PC-9 (cell line): ENCODE measurements at regions not wholly inside any gene's neighbourhood (a gene's known extent, or its start where the extent isn't known, plus 50 kb on each side); places are given as distances from the start of the nearest gene placed in this dataset.

ENCODE experiments used
- BruUV-seq: library from RNA; stranded (reverse); fragments of 400-500 nt; replicated peaks from 2 replicates; lab custom pipeline; 2021; lab: Mats Ljungman, UMichigan
- CTCF ChIA-PET: fragments of 300-600 bp; sonication (Branson Sonifier 250); formaldehyde crosslinking; loops from one replicate; lab custom pipeline; 2022; ENCODE audit warnings: antibody characterized with exemption; lab: Charles Lee
- POLR2A ChIA-PET: fragments of 300-600 bp; sonication (Branson Sonifier 250); formaldehyde crosslinking; loops from one replicate; lab custom pipeline; 2022; ENCODE audit warnings: antibody characterized with exemption; ENCODE audit not compliant: unreplicated experiment; lab: Charles Lee
- DNase-seq, 2 experiments: peaks; one replicate each; pipeline versions ENCODE4 v3.0.0 to v3.0.0-alpha.2; 2015 to 2022; ENCODE audit warnings: mixed read lengths in 1 of 2
- H2AFZ ChIP-seq: fragments of 200-600 bp; sonication (generic); 2 replicates; pipeline ENCODE4 v1.8.1; 2017; ENCODE audit warnings: antibody characterized with exemption
- H3F3A ChIP-seq: fragments of 200-600 bp; sonication (generic); 2 replicates; pipeline ENCODE4 v1.8.1; 2017; ENCODE audit warnings: antibody characterized with exemption, mild to moderate bottlenecking, low read depth; ENCODE audit not compliant: insufficient read depth
- H3K27ac ChIP-seq: fragments of 200-600 bp; sonication (generic); 2 replicates; pipeline ENCODE4 v1.6.1; 2016; ENCODE audit warnings: mixed run types
- H3K27me3 ChIP-seq: fragments of 200-600 bp; sonication (generic); 2 replicates; pipeline ENCODE4 v1.6.1; 2016; ENCODE audit warnings: low read depth, mixed run types; ENCODE audit not compliant: insufficient read depth
- H3K36me3 ChIP-seq: fragments of 200-600 bp; sonication (generic); 2 replicates; pipeline ENCODE4 v1.6.1; 2016; ENCODE audit warnings: low read depth, mixed run types
- H3K4me1 ChIP-seq: fragments of 200-600 bp; sonication (generic); replicated peaks from 2 replicates; pipeline ENCODE4 v1.6.1; 2016; ENCODE audit warnings: mixed run types; ENCODE audit not compliant: insufficient read depth
- H3K4me2 ChIP-seq: fragments of 200-600 bp; sonication (generic); 2 replicates; pipeline ENCODE4 v1.6.1; 2017; ENCODE audit warnings: mixed run types
- H3K4me3 ChIP-seq: fragments of 200-600 bp; sonication (generic); 2 replicates; pipeline ENCODE4 v1.6.1; 2016; ENCODE audit warnings: mixed run types
- H3K79me2 ChIP-seq: fragments of 200-600 bp; sonication (generic); 2 replicates; pipeline ENCODE4 v1.6.1; 2017; ENCODE audit warnings: low read depth, mixed run types
- H3K9me2 ChIP-seq: fragments of 200-600 bp; sonication (generic); 2 replicates; pipeline ENCODE4 v1.8.1; 2017; ENCODE audit warnings: mild to moderate bottlenecking; ENCODE audit not compliant: insufficient read depth
- H3K9me3 ChIP-seq: fragments of 200-600 bp; sonication (generic); 2 replicates; pipeline ENCODE4 v1.8.1; 2016; ENCODE audit warnings: low read depth; ENCODE audit not compliant: insufficient read depth
- H4K20me1 ChIP-seq: fragments of 200-600 bp; sonication (generic); 2 replicates; pipeline ENCODE4 v1.8.1; 2017; ENCODE audit not compliant: insufficient read depth
- EZH2 ChIP-seq: fragments of 200-600 bp; sonication (generic); IDR thresholded peaks from 2 replicates; pipeline ENCODE4 v1.8.0; 2017; ENCODE audit warnings: antibody characterized with exemption, low read depth
- intact Hi-C: fragments of 100-400 bp; cut with micrococcal nuclease; formaldehyde crosslinking; loops from one replicate; pipeline ENCODE4 v1.10.0; 2022; ENCODE audit not compliant: unreplicated experiment
- TF ChIP-seq, protein P1 (sequence below): fragments of 200-600 bp; sonication (generic); conservative IDR thresholded peaks from 2 replicates; pipeline ENCODE4 v1.6.1; 2017; ENCODE audit warnings: mixed run types, antibody characterized with exemption, mild to moderate bottlenecking, moderate library complexity

DNA sequence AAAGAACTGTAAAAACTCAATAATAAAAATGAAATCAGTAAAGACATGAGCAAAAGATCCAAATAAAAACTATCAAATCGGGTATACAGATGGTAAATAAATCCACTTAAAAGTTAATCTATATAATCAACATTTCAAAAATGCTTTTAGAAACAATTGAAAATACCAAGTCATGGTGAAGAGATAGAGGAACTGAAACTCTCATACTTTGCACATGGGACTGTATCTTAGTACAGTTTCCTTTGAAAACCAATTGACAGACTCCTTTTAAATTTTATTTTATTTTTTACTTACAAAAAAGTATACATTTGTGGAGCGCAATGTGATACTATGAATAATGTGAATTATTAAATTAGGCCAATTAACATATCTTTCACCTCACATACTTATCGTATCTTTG is 98.6 kb upstream of the FAR2 start:
- intact Hi-C loops, result no loop called here
- Histone ChIP-seq H3K4me2 (no peak overlapping the region), H4K20me1 (no peaks in the 10 kb centered on the region), H3K27me3 (no peaks in the 10 kb centered on the region), H3K79me2 (no peaks in the 10 kb centered on the region), H2AFZ (no peak overlapping the region), H3K9me2 (no peaks in the 10 kb centered on the region), H3K36me3 (no peaks in the 10 kb centered on the region), H3K9me3 (no peaks in the 10 kb centered on the region), H3K4me1 (no peaks in the 10 kb centered on the region), H3K4me3 (no peak overlapping the region), H3K27ac (no peak overlapping the region), H3F3A (no peaks in the 10 kb centered on the region)
- CTCF ChIA-PET, result no interaction called here
- no peak for TF ChIP-seq EZH2
- TF ChIP-seq, protein P1, sequence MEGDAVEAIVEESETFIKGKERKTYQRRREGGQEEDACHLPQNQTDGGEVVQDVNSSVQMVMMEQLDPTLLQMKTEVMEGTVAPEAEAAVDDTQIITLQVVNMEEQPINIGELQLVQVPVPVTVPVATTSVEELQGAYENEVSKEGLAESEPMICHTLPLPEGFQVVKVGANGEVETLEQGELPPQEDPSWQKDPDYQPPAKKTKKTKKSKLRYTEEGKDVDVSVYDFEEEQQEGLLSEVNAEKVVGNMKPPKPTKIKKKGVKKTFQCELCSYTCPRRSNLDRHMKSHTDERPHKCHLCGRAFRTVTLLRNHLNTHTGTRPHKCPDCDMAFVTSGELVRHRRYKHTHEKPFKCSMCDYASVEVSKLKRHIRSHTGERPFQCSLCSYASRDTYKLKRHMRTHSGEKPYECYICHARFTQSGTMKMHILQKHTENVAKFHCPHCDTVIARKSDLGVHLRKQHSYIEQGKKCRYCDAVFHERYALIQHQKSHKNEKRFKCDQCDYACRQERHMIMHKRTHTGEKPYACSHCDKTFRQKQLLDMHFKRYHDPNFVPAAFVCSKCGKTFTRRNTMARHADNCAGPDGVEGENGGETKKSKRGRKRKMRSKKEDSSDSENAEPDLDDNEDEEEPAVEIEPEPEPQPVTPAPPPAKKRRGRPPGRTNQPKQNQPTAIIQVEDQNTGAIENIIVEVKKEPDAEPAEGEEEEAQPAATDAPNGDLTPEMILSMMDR, result no peak
- no TSS peak for BruUV-seq
- no peak for DNase-seq
- POLR2A ChIA-PET, result interaction anchor here (0.7 kb wide), 1 partner anchor 586 kb away, joined by 10 read pairs; no protein-coding TSS in a partner anchor

DNA sequence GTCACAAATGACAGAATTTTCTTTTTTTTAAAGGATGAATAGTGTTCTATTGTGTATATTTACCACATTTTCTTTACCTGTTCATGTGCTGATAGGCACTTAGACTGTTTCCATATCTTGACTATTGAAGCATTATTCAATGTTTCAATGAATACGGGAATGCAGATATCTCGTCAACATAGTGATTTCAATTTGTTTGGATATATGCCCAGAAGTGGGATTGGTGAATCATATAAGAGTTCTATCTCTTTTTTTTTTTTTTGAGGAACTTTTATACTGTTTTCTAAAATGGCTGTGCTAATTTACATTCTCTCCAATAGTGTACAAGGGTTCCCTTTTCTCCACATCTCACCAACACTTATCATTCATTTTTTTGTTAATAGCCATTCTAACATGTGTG is 97.9 kb upstream of the FAR2 start:
- no peak overlapping the region for H2AFZ ChIP-seq
- intact Hi-C loops, result no loop called here
- no peak overlapping the region for H3K4me3 ChIP-seq
- TF ChIP-seq EZH2, result no peak
- TF ChIP-seq, protein P1, result no peak
- no peak overlapping the region for H3K4me2 ChIP-seq
- no peaks in the 10 kb centered on the region for H3K27me3 ChIP-seq
- no peaks in the 10 kb centered on the region for H3K36me3 ChIP-seq
- no TSS peak for BruUV-seq
- POLR2A ChIA-PET, result interaction anchor here (0.7 kb wide), 1 partner anchor 587 kb away, joined by 10 read pairs; no protein-coding TSS in a partner anchor
- no peaks in the 10 kb centered on the region for H3K4me1 ChIP-seq
- DNase-seq, result no peak
- no peaks in the 10 kb centered on the region for H3K9me2 ChIP-seq
- H4K20me1 ChIP-seq, result no peaks in the 10 kb centered on the region
- H3F3A ChIP-seq, result no peaks in the 10 kb centered on the region
- H3K27ac ChIP-seq, result no peak overlapping the region
- CTCF ChIA-PET, result no interaction called here
- H3K9me3 ChIP-seq, result no peaks in the 10 kb centered on the region
- no peaks in the 10 kb centered on the region for H3K79me2 ChIP-seq

DNA sequence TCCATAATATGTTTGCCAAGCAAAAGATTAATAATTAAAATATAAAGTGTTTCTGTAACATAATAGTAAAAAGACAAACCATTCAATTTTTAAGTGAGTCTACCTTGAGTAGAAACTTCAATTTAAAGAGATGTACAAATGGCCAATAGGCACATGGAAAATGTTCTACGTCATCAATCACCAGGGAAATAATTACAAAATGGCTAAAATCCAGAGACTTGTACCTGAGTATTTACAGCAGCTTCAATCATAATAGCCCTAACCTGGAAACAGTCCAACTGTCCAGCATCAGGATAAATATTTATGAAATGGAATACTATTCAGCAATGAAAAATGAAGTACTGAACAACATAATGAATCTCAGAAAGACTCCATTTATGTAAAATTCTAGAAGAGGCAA is 95.5 kb upstream of the FAR2 start:
- no peak for TF ChIP-seq EZH2
- TF ChIP-seq, protein P1, result no peak
- CTCF ChIA-PET, result interaction anchor here (0.6 kb wide), 1 partner anchor 516 kb away, joined by 5 read pairs; no protein-coding TSS in a partner anchor

More for the DNA sequence above, 95.5 kb upstream of the FAR2 start:
- H3K4me1 ChIP-seq, result no peaks in the 10 kb centered on the region
- no peak overlapping the region for H3K27ac ChIP-seq
- DNase-seq, result no peak
- H2AFZ ChIP-seq, result no peak overlapping the region
- intact Hi-C loops, result no loop called here
- H3K9me3 ChIP-seq, result no peaks in the 10 kb centered on the region
- POLR2A ChIA-PET, result no interaction called here
- no TSS peak for BruUV-seq
- H3K79me2 ChIP-seq, result no peaks in the 10 kb centered on the region
- H3K27me3 ChIP-seq, result no peaks in the 10 kb centered on the region
- no peaks in the 10 kb centered on the region for H3K9me2 ChIP-seq
- H3K4me3 ChIP-seq, result no peak overlapping the region
- no peaks in the 10 kb centered on the region for H3F3A ChIP-seq
- no peaks in the 10 kb centered on the region for H3K36me3 ChIP-seq
- no peak overlapping the region for H3K4me2 ChIP-seq
- H4K20me1 ChIP-seq, result no peaks in the 10 kb centered on the region
